ENCODE measurements at regions not wholly inside any gene's neighbourhood (a gene's known extent, or its start where the extent isn't known, plus 50 kb on each side); places are given as distances from the start of the nearest gene placed in this dataset.

- no peak for DNase-seq
- CTCF ChIA-PET (ENCODE audit: partially characterized antibody) = no interaction called here
- peaks cover 0 to 13% (median under 1%) of the 10 kb centered on the region in 4 donors for H3K4me1 Mint-ChIP-seq
- no peak overlapping the region for H3K27ac Mint-ChIP-seq
- Histone ChIP-seq H3K27ac (ENCODE audit: low read depth, low read length) (no peak overlapping the region), H3K9me3 (ENCODE audit: control insufficient read depth in 1 of 2, low read length in 2 of 2) (no peaks in the 10 kb centered on the region), H3K27me3 (ENCODE audit: insufficient read depth, low read length) (no peaks in the 10 kb centered on the region), H3K36me3 (ENCODE audit: insufficient read depth, low read length) (no peaks in the 10 kb centered on the region), H3K4me1 (ENCODE audit: insufficient read depth, low read length) (no peaks in the 10 kb centered on the region), H3K4me3 (ENCODE audit: low read length in 2 of 2) (no peak overlapping the region)
- H3K9me3 Mint-ChIP-seq = no peaks in the 10 kb centered on the region
- no peaks in the 10 kb centered on the region for H3K36me3 Mint-ChIP-seq
- POLR2A ChIA-PET (ENCODE audit: partially characterized antibody) = no interaction called here
- no peak overlapping the region for H3K4me3 Mint-ChIP-seq
- intact Hi-C loops (cut with micrococcal nuclease) = no loop called here
- peaks cover 9 to 11% of the 10 kb centered on the region in 2 donors for H3K27me3 Mint-ChIP-seq
Measured at GRCh38 chr20:48463916-48464315, 363.9 kb downstream of the PREX1 start.

- H3K27me3 Mint-ChIP-seq = peaks cover 9 to 11% of the 10 kb centered on the region in 2 donors
- DNase-seq = no peak
Measured at GRCh38 chr20:48463096-48463720, 364.6 kb downstream of the PREX1 start.

GRCh38 chr20:48461735-48462119 lies 366.1 kb downstream of the PREX1 start:
- no peaks in the 10 kb centered on the region for H3K9me3 Mint-ChIP-seq

More at GRCh38 chr20:48463096-48463720, 364.6 kb downstream of the PREX1 start:
- H3K27ac ChIP-seq (ENCODE audit: low read depth, low read length) = no peak overlapping the region
- H3K27me3 ChIP-seq (ENCODE audit: insufficient read depth, low read length) = no peaks in the 10 kb centered on the region
- no peak overlapping the region for H3K27ac Mint-ChIP-seq
- intact Hi-C loops (cut with micrococcal nuclease) = no loop called here
- POLR2A ChIA-PET (ENCODE audit: partially characterized antibody) = no interaction called here
- H3K4me3 Mint-ChIP-seq = no peak overlapping the region
- H3K4me1 ChIP-seq (ENCODE audit: insufficient read depth, low read length) = no peaks in the 10 kb centered on the region
- H3K9me3 ChIP-seq (ENCODE audit: control insufficient read depth in 1 of 2, low read length in 2 of 2) = no peaks in the 10 kb centered on the region
- CTCF ChIA-PET (ENCODE audit: partially characterized antibody) = no interaction called here
- no peak overlapping the region for H3K4me3 ChIP-seq (ENCODE audit: low read length in 2 of 2)
- H3K36me3 Mint-ChIP-seq = no peaks in the 10 kb centered on the region
- no peaks in the 10 kb centered on the region for H3K9me3 Mint-ChIP-seq
- H3K4me1 Mint-ChIP-seq = peaks cover 0 to 13% (median under 1%) of the 10 kb centered on the region in 4 donors
- no peaks in the 10 kb centered on the region for H3K36me3 ChIP-seq (ENCODE audit: insufficient read depth, low read length)

GRCh38 chr20:48461091-48461734 lies 366.6 kb downstream of the PREX1 start:
- Histone ChIP-seq H3K36me3 (ENCODE audit: insufficient read depth, low read length) (no peaks in the 10 kb centered on the region), H3K27me3 (ENCODE audit: insufficient read depth, low read length) (no peaks in the 10 kb centered on the region), H3K4me1 (ENCODE audit: insufficient read depth, low read length) (no peaks in the 10 kb centered on the region), H3K4me3 (ENCODE audit: low read length in 2 of 2) (no peak overlapping the region), H3K9me3 (ENCODE audit: control insufficient read depth in 1 of 2, low read length in 2 of 2) (no peaks in the 10 kb centered on the region), H3K27ac (ENCODE audit: low read depth, low read length) (no peak overlapping the region)
- H3K4me3 Mint-ChIP-seq = no peak overlapping the region
- no peaks in the 10 kb centered on the region for H3K4me1 Mint-ChIP-seq
- no peak for DNase-seq
- H3K27ac Mint-ChIP-seq = no peak overlapping the region
- intact Hi-C loops (cut with micrococcal nuclease) = no loop called here
- no peaks in the 10 kb centered on the region for H3K36me3 Mint-ChIP-seq
- H3K27me3 Mint-ChIP-seq = peaks cover 7 to 11% of the 10 kb centered on the region in 2 donors
- POLR2A ChIA-PET (ENCODE audit: partially characterized antibody) = no interaction called here
- CTCF ChIA-PET (ENCODE audit: partially characterized antibody) = no interaction called here
- no peaks in the 10 kb centered on the region for H3K9me3 Mint-ChIP-seq

More at GRCh38 chr20:48461735-48462119, 366.1 kb downstream of the PREX1 start:
- H3K9me3 ChIP-seq (ENCODE audit: control insufficient read depth in 1 of 2, low read length in 2 of 2) = no peaks in the 10 kb centered on the region
- Mint-ChIP-seq H3K4me3 (no peak overlapping the region), H3K27me3 (peaks cover 7 to 11% of the 10 kb centered on the region in 2 donors), H3K36me3 (no peaks in the 10 kb centered on the region), H3K4me1 (no peaks in the 10 kb centered on the region), H3K27ac (no peak overlapping the region)
- no peaks in the 10 kb centered on the region for H3K4me1 ChIP-seq (ENCODE audit: insufficient read depth, low read length)
- POLR2A ChIA-PET (ENCODE audit: partially characterized antibody) = no interaction called here
- no peaks in the 10 kb centered on the region for H3K36me3 ChIP-seq (ENCODE audit: insufficient read depth, low read length)
- CTCF ChIA-PET (ENCODE audit: partially characterized antibody) = no interaction called here
- no peak for DNase-seq
- no peak overlapping the region for H3K4me3 ChIP-seq (ENCODE audit: low read length in 2 of 2)
- H3K27ac ChIP-seq (ENCODE audit: low read depth, low read length) = no peak overlapping the region
- intact Hi-C loops (cut with micrococcal nuclease) = no loop called here
- H3K27me3 ChIP-seq (ENCODE audit: insufficient read depth, low read length) = no peaks in the 10 kb centered on the region

DNA sequence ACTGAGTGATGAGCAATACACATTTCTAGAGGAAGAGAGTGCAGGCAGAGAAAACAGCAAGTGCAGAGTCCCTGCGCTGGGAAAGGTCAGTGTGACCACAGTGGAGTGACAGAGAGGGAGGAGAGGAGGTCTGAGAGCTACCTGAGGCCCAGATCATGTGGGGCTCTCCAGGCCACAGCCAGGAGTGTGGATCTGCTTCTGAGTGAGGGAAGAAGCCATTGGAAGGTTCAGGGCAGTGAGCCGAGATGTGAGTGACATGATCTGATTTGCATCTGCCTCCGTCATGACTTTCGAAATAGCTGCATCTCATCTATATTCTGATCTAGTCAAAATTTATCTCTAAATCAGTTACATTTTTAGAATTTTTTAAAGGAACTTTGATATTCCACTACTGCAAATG lies 367.1 kb downstream of the PREX1 start:
- Mint-ChIP-seq H3K27ac (no peak overlapping the region), H3K9me3 (no peaks in the 10 kb centered on the region), H3K4me3 (no peak overlapping the region), H3K27me3 (peaks cover 7 to 13% of the 10 kb centered on the region in 2 donors), H3K4me1 (no peaks in the 10 kb centered on the region), H3K36me3 (no peaks in the 10 kb centered on the region)
- CTCF ChIA-PET (ENCODE audit: partially characterized antibody) = no interaction called here
- Histone ChIP-seq H3K9me3 (ENCODE audit: control insufficient read depth in 1 of 2, low read length in 2 of 2) (no peaks in the 10 kb centered on the region), H3K4me3 (ENCODE audit: low read length in 2 of 2) (no peak overlapping the region), H3K4me1 (ENCODE audit: insufficient read depth, low read length) (no peaks in the 10 kb centered on the region), H3K27me3 (ENCODE audit: insufficient read depth, low read length) (no peaks in the 10 kb centered on the region), H3K36me3 (ENCODE audit: insufficient read depth, low read length) (no peaks in the 10 kb centered on the region), H3K27ac (ENCODE audit: low read depth, low read length) (no peak overlapping the region)
- POLR2A ChIA-PET (ENCODE audit: partially characterized antibody) = no interaction called here
- intact Hi-C loops (cut with micrococcal nuclease) = no loop called here
- no peak for DNase-seq

GRCh38 chr20:48459722-48460395 lies 367.9 kb downstream of the PREX1 start:
- no peaks in the 10 kb centered on the region for H3K4me1 ChIP-seq (ENCODE audit: insufficient read depth, low read length)
- H3K9me3 ChIP-seq (ENCODE audit: control insufficient read depth in 1 of 2, low read length in 2 of 2) = no peaks in the 10 kb centered on the region
- no peaks in the 10 kb centered on the region for H3K36me3 Mint-ChIP-seq
- POLR2A ChIA-PET (ENCODE audit: partially characterized antibody) = no interaction called here
- H3K4me3 ChIP-seq (ENCODE audit: low read length in 2 of 2) = no peak overlapping the region
- CTCF ChIA-PET (ENCODE audit: partially characterized antibody) = no interaction called here
- no peaks in the 10 kb centered on the region for H3K4me1 Mint-ChIP-seq
- no peaks in the 10 kb centered on the region for H3K27me3 ChIP-seq (ENCODE audit: insufficient read depth, low read length)
- peaks cover 7 to 14% of the 10 kb centered on the region in 2 donors for H3K27me3 Mint-ChIP-seq
- DNase-seq = no peak
- no peak overlapping the region for H3K4me3 Mint-ChIP-seq
- H3K9me3 Mint-ChIP-seq = no peaks in the 10 kb centered on the region
- no peaks in the 10 kb centered on the region for H3K36me3 ChIP-seq (ENCODE audit: insufficient read depth, low read length)
- no peak overlapping the region for H3K27ac ChIP-seq (ENCODE audit: low read depth, low read length)
- no peak overlapping the region for H3K27ac Mint-ChIP-seq
- intact Hi-C loops (cut with micrococcal nuclease) = no loop called here

DNA sequence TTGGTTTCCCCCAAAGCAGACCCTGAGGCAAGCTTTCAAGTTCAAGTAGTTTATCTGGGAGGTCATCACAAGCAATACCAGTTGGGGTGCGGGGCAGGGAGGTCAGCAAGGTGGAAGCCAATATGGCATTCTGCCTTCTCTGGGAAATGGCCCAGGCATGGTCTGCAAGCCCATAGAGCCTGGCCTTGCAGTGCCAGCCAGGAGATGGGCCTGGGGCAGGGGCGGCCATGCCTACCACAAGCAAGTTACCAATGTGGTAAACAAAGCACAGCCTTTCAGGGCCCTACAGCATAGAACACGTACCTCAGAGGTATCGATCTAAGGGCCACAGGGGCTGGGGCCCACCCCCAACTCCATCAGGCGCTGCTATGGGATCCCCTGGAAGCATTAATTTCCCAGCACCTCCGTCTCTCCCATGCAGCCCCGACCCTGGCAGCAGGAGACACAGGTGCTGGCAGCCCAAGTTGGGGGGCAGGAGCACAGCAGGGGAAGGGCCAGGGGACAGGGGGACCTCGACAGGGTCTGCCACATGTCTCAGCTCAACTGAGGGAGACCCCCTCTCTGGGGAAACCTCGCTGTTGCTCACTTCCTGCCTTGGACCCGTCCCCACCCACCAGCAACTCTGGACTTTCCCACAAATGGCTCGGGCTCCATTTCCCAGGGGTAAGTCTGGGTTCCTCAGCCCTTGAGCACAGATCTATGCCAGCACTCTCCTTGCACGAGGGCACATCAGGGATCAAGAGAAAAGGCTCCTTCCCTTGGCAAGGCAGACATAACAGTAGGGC lies 369.0 kb downstream of the PREX1 start:
- Mint-ChIP-seq H3K4me1 (no peaks in the 10 kb centered on the region), H3K36me3 (no peaks in the 10 kb centered on the region), H3K27ac (no peak overlapping the region), H3K27me3 (peaks cover 11 to 23% of the 10 kb centered on the region in 2 donors), H3K9me3 (peaks cover 0 to 2% (median 0%) of the 10 kb centered on the region in 8 donors), H3K4me3 (no peak overlapping the region)
- POLR2A ChIA-PET (ENCODE audit: partially characterized antibody) = no interaction called here
- Histone ChIP-seq H3K27ac (ENCODE audit: low read depth, low read length) (no peak overlapping the region), H3K4me1 (ENCODE audit: insufficient read depth, low read length) (no peaks in the 10 kb centered on the region), H3K9me3 (ENCODE audit: control insufficient read depth in 1 of 2, low read length in 2 of 2) (no peaks in the 10 kb centered on the region), H3K36me3 (ENCODE audit: insufficient read depth, low read length) (no peaks in the 10 kb centered on the region), H3K27me3 (ENCODE audit: insufficient read depth, low read length) (no peaks in the 10 kb centered on the region), H3K4me3 (ENCODE audit: low read length in 2 of 2) (no peak overlapping the region)
- intact Hi-C loops (cut with micrococcal nuclease) = no loop called here
- CTCF ChIA-PET (ENCODE audit: partially characterized antibody) = no interaction called here
- no peak for DNase-seq
